Fibroblast of the aortic adventitia (primary cell): ENCODE measurements at regions not wholly inside any gene's neighbourhood (a gene's known extent, or its start where the extent isn't known, plus 50 kb on each side); places are given as distances from the start of the nearest gene placed in this dataset.

Source experiments
- DNase-seq: peaks from one replicate; pipeline ENCODE4 v3.0.0-alpha.2; 2010; ENCODE audit warnings: low read depth
- H3K4me3 ChIP-seq: 2 replicates; pipeline ENCODE4 v1.5.1; 2011; ENCODE audit warnings: low read depth, mild to moderate bottlenecking, control low read depth, low read length, moderate library complexity
- CTCF ChIP-seq: IDR thresholded peaks from 2 replicates; pipeline ENCODE4 v1.5.1; 2011; ENCODE audit warnings: mild to moderate bottlenecking, low read length, control low read depth, inconsistent platforms; ENCODE audit not compliant: insufficient read depth

GRCh38 chr10:47151920-47152319 lies 148.1 kb upstream of the GDF10 start:
- no peak for DNase-seq
- no peak for TF ChIP-seq CTCF
- no peak overlapping the region for H3K4me3 ChIP-seq

- peak; percentile 51 for TF ChIP-seq CTCF
- no peak for DNase-seq
- H3K4me3 ChIP-seq = no peak overlapping the region
These were observed 147.1 kb upstream of the GDF10 start for GRCh38 chr10:47152861-47153349.

GRCh38 chr10:47154762-47155161 lies 145.2 kb upstream of the GDF10 start:
- no peak for DNase-seq
- no peak for TF ChIP-seq CTCF
- H3K4me3 ChIP-seq = no peak overlapping the region

- TF ChIP-seq CTCF = no peak
- no peak overlapping the region for H3K4me3 ChIP-seq
- DNase-seq = no peak
These were observed 143.1 kb upstream of the GDF10 start for GRCh38 chr10:47156873-47157272.

GRCh38 chr10:47158116-47159071 lies 141.6 kb upstream of the GDF10 start:
- TF ChIP-seq CTCF = no peak

GRCh38 chr10:47159361-47160260 lies 140.4 kb upstream of the GDF10 start:
- TF ChIP-seq CTCF = no peak
- DNase-seq = peak; percentile 77
- no peak overlapping the region for H3K4me3 ChIP-seq

More at GRCh38 chr10:47158116-47159071, 141.6 kb upstream of the GDF10 start:
- H3K4me3 ChIP-seq = no peak overlapping the region
- DNase-seq = no peak
